Stimulated activated naive CD4-positive, alpha-beta T cell (primary cell): ENCODE measurements at regions not wholly inside any gene's neighbourhood (a gene's known extent, or its start where the extent isn't known, plus 50 kb on each side); places are given as distances from the start of the nearest gene placed in this dataset.

ENCODE experiments used
- DNase-seq, 6 experiments: peaks; one replicate each; lab custom pipeline; 2025; lab: John Stamatoyannopoulos, UW

- DNase-seq, result no peak
Observed at GRCh38 chr9:88326936-88327335, 61.3 kb upstream of the SPIN1 start.

- no peak for DNase-seq
Observed at GRCh38 chr9:88326015-88326414, 62.2 kb upstream of the SPIN1 start.

- peak; percentile 6 to 78 (median 53) for DNase-seq
Observed at GRCh38 chr9:88322906-88323566, 65.2 kb upstream of the SPIN1 start.

DNA sequence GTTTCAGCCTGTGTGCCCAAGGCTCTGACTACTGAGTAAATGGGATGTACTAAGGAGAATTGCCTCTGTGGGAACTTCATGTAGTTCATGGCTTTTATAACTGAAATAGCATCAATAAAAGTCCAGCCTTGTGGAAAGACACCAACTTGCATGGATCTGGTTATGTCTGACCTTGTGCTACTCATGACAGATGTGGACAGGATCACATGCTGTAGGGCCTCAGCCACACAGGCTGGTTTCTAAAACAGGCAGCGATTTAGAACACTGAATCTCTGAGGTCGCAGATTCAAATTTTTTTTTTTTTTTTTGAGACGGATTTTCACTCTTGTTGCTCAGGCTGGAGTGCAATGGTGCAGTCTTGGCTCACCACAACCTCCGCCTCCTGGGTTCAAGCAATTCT lies 66.5 kb upstream of the SPIN1 start:
- no peak for DNase-seq

- DNase-seq, result no peak
Observed at GRCh38 chr9:88320748-88321415, 67.4 kb upstream of the SPIN1 start.

GRCh38 chr9:88319936-88320747 lies 68.1 kb upstream of the SPIN1 start:
- no peak for DNase-seq

DNA sequence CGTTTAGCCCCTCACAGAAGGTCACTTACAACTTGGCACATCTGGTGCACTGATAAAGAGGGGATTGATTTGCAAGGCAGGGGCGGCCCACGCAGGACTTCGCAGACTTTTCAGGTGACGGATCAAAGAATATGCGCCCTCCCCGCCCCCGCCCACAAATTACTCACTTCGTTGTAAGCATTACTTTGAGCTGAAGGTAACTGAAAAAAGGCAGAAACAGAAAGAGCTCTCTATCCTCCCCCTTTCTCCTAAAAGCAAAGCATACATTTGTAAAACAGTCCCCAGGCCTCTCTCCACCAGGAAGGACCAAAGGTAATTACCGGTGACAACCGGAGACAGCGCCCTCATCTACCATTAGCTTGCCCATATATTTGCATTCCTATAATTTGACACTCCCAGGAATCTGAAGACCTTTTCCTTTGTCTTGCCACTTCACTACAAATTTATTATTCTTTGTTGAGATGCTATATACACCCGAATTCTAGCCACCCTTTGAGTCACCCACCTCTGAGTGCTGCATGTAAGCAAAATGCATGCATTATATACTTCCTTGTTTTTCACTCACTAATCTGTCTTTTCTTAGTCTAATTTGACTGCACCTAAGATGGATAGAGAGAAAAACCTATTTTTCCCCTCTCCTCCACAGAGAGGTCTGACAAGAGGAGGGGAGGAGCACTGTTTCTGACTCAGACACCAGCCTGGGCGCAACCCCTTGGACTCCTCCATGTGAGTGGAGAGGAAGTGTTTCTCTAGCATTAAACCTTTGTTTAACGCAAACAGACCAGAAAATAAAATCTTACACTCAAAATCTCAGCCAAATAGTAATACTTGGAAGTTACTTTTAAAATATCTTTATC lies 74.7 kb upstream of the SPIN1 start:
- peak in 1 of 6 experiments; percentile 13 for DNase-seq

- DNase-seq, result peak in 1 of 6 experiments; percentile 7
Observed at GRCh38 chr9:88312517-88313103, 75.6 kb upstream of the SPIN1 start.

GRCh38 chr9:88312045-88312444 lies 76.2 kb upstream of the SPIN1 start:
- DNase-seq, result no peak

GRCh38 chr9:88310310-88310980 lies 77.8 kb upstream of the SPIN1 start:
- no peak for DNase-seq

DNA sequence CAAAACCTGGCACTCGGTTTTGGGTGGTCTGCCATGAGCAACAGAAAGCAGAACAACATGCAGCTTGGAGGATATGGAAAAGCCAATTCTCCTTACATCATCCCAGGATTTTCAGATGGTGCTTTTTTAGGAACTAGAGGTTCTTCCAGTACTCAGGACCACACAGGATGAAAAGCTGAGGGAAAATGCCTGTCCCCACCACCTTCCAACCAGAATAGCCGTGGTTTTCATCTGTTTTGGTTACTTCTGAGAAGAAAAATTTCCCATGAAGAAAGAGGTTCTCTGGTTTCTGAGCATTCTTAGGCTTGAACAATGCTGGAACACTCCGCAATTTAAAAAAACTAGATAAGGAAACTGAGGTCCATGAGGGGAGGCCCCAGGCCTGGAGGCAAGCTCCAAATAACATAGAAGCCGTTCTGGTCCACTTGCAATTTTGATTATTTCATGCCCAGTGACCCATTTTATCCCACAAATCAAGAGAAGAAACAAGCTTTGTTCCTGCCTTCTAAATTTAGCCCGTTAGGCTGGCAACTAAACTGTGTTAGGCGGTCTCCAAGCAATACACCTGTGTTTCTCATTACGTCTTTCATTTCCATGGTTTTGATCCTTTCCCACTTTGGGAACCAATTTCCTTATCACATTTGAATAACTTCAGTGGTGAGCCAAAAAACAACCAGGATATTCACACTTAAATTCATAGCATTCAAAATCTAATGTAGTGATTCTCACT lies 79.2 kb upstream of the SPIN1 start:
- no peak for DNase-seq

GRCh38 chr9:88307136-88307535 lies 81.1 kb upstream of the SPIN1 start:
- DNase-seq, result no peak

DNA sequence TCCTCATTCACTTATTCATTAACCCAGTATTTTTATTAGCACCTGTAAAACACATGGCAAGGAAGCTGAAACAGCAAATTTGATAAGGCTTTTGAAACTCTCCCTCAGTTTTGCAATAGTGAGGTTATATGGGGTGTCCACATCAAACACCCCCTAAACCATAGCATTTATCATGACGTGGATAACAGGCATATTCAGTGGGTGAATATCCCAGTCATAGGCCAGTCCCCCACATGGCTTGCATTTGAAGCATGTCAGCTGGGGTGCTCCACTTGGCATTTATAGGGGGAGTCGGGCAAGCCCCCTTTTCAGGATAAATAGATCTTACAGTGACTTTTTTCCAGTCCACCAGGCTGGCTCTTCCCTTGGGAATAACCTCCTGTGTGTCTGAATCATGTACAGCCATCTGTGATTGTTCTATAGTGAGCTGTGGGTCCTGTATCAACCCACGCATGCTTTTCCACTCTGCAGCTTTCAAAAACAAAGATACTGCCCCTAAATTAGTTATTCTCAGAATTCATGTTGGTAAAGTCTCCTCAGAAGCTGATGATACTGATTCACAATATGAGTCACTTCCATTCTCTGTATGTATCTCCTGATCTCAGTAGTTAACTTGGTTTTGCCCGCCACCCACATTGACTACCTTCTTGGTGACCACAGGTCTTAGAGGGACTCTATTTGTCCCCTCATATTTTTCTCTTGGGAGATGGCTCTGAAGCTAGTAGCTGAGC lies 84.4 kb upstream of the SPIN1 start:
- no peak for DNase-seq

GRCh38 chr9:88302579-88303324 lies 85.5 kb upstream of the SPIN1 start:
- DNase-seq, result no peak

DNA sequence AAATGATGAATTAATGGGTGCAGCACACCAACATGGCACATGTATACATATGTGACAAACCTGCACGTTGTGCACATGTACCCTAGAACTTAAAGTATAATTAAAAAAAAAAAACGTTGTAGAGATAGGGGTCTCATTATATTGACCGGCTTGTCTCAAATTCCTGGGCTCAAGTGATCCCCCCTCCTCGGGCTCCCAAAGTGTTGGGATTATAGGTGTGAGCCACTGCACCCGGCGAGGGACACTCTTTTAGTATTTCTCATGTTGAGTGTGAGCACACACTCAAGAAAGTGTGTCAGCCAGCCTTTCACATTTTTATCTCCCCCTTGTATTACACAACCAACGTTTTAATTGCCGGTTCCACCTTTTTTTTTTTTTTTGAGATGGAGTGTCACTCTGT lies 87.7 kb upstream of the SPIN1 start:
- no peak for DNase-seq

DNA sequence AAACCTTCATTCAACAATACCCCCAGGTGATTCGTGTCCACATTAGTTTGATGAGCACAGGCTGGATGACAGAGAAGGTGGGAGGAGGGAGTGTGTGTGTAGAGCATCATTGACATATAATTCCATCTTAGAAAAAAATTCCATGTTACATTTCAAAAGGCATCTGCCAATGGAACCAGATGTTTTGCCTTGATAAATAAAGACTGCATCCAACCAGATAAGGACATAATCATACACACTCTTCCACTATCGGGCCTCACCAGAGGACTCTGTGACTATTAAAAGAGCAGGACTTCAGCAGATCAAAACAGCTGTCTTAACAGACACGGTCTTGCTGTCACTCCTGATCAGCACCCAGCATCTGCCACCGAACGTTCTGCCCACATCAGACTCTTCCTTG lies 96.4 kb upstream of the SPIN1 start:
- no peak for DNase-seq

GRCh38 chr9:88291056-88291455 lies 97.2 kb upstream of the SPIN1 start:
- DNase-seq, result no peak

DNA sequence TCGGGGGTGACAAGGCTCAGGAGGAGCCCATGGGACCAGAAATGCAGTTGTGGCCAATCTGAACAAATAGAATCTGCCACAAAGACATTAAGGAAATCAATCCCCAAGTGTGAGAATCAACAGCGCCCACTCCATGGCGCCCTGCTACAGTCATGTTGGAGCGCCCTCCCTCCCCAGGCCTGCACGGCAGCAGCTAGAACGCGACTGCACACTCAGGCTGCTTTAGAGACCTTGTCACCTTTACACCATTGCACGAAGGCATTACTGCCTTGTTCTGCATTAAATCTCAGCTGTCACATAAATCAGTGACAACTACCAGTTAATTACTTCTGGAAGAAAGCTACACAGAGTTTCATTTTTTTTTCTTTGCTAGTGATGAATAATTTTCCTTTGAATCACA lies 98.7 kb upstream of the SPIN1 start:
- DNase-seq, result no peak

- DNase-seq, result no peak
Observed at GRCh38 chr9:88287972-88288371, 100.3 kb upstream of the SPIN1 start.
